D721Med (cell line): ENCODE measurements at regions not wholly inside any gene's neighbourhood (a gene's known extent, or its start where the extent isn't known, plus 50 kb on each side); places are given as distances from the start of the nearest gene placed in this dataset.

Experiments
- DNase-seq: peaks from one replicate; pipeline ENCODE4 v3.0.0; 2011; ENCODE audit warnings: low spot score; ENCODE audit not compliant: insufficient read length
- FAIRE-seq: peaks from 2 replicates; lab custom pipeline; 2011; peaks lifted over from hg19 to GRCh38; lab: Jason Lieb, UNC
- TF ChIP-seq, protein P1 (sequence below): IDR thresholded peaks from 2 replicates; pipeline ENCODE4 v1.5.1; 2012; ENCODE audit warnings: mild to moderate bottlenecking, control low read depth; ENCODE audit not compliant: insufficient read depth; ENCODE audit errors: missing control alignments

DNA sequence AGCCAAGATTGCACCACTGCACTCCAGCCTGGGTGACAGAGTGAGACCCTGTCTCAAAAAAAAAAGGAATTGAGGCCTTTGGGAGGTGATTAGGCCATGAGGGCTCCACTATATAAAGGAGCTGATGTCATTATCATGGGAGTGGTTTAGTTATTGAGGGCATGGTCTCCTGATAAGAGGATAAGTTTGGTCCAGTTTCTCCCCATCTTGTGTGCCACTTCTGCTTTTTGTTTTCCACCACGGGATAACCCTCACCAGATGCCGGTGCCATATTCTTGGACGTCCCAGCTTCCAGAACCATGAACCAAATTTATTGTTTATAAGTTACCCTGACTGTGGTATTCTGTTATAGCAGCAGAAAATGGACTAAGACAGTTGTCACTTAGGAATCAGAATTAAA, 125.8 kb downstream of the C1D start:
- TF ChIP-seq, protein P1, sequence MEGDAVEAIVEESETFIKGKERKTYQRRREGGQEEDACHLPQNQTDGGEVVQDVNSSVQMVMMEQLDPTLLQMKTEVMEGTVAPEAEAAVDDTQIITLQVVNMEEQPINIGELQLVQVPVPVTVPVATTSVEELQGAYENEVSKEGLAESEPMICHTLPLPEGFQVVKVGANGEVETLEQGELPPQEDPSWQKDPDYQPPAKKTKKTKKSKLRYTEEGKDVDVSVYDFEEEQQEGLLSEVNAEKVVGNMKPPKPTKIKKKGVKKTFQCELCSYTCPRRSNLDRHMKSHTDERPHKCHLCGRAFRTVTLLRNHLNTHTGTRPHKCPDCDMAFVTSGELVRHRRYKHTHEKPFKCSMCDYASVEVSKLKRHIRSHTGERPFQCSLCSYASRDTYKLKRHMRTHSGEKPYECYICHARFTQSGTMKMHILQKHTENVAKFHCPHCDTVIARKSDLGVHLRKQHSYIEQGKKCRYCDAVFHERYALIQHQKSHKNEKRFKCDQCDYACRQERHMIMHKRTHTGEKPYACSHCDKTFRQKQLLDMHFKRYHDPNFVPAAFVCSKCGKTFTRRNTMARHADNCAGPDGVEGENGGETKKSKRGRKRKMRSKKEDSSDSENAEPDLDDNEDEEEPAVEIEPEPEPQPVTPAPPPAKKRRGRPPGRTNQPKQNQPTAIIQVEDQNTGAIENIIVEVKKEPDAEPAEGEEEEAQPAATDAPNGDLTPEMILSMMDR: no peak
- FAIRE-seq (no peak), DNase-seq (no peak)

DNA sequence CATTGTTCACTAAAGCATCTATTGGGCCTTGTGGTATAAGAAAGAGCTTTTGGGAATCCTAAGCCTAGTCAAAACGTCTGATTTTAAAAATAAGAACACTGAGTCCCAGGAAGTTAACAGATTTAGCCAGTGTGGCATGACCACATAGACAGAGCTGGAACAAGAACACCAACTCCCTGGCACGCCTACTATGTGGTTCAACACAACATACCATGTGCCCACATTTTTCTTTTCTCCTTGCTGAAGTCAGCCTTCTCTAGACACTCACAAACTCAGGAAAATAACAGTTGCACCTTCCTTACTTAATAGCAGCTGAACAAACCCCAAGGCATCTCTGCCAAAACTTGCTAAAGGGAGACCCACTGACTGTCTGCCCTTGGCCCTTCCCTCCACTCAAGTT, 124.8 kb downstream of the C1D start:
- DNase-seq (no peak), FAIRE-seq (no peak)
- TF ChIP-seq, protein P1: no peak

DNA sequence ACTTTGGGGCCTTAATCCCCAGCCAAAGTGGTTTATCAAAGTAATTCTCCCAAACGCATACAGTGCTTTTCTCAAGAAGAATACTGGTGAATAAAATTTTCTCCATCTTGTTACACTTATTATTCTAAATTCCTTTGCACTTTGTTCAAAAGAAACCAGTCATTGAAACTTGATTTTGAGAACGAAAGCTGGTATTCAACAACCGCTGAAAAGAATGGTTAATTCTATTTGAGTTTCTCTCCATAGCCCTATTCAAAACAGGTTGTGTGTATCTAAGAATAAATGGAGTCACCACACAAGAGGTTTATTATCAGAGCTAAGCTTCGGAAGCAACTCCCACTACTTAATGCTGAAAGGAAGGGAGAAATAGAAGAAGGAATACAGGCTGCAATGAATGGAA, 117.7 kb downstream of the C1D start:
- TF ChIP-seq, protein P1: no peak
- no peak for DNase-seq
- no peak for FAIRE-seq

DNA sequence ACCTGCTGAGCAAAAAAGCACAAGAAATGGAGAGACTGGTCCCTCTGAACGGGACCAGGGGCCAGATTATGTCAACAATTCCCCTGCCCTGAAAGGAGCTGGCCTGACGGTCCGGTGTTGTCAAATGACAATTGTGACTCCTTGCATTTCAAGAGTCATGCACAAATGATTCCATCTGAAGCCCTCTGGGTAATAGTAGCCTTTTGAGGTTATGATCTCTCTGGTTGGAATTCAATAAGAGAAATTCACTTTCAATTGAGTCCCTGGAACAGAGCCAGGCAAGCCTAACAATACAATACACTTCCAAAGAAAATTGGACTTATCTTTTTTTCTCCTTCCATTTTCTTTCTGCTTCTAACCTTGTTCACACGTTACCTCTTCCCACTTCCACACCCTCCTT, 116.9 kb downstream of the C1D start:
- FAIRE-seq: no peak
- TF ChIP-seq, protein P1: no peak
- DNase-seq: no peak

DNA sequence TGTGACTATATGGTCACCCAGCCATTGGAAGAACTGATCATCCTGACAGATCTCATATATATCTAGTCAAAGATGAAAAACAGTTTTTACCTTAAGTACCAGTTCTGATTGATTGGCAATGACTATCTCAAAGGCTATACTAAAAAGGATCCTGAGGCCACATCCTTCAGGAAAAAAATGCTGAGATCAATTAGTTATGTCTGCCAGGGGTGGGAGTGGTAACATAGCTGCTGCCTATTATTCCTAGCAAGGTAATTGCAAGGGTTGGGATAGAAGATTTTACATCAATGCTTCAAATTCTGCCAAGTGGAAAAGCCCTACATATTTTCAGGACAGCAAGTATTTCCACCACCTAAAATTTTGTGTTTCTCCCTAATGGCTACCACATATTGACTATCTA, 114.7 kb downstream of the C1D start:
- TF ChIP-seq, protein P1: no peak
- DNase-seq (no peak), FAIRE-seq (no peak)

DNA sequence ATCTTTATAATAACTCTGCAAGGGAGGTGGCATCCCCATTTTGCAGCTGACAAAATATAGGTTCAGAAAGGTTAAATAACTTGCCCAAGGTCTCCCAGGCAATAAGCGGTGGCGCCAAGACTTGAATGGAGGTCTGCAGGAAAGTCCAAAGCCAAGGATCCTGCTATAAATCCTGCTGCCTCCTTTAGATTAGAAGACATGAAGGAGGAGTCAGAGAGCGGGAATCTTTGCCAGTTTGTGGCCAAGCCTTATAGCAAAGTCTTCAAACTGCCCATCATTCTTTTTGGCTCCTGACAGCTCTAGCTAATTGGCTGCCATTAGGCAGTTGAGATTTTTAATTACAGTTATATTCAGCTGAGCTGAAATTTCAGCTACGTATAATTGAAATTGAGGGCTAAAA, 114.3 kb downstream of the C1D start:
- DNase-seq (no peak), FAIRE-seq (no peak)
- TF ChIP-seq, protein P1: no peak

DNA sequence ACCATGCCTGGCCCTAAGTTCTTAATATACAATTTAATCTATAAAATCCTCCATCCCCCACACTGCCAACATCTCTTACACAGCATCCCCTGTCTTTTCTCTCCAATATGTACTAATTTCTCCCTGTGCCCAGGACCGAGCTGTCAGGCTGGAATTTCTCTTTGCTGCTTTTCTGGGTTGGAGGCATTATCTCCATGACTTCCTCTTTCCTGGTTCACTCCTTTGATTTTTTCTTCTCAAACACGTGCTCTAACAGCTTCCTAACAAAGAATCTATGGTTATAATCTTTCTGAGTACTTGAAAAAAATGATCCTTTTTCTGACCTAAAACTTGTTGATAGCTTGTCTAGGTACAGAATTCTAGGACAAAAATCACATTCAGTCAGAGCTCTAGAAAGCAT, 112.8 kb downstream of the C1D start:
- DNase-seq (no peak), FAIRE-seq (no peak)

More for the DNA sequence above, 112.8 kb downstream of the C1D start:
- TF ChIP-seq, protein P1: no peak
